Left lung (tissue), 4 donors: ENCODE measurements at regions not wholly inside any gene's neighbourhood (a gene's known extent, or its start where the extent isn't known, plus 50 kb on each side); places are given as distances from the start of the nearest gene placed in this dataset.

ENCODE experiments used
- ATAC-seq: fragments of 200-7000 bp; cut with Tn5 transposase; one replicate; pipeline ENCODE4 v1.9.1; 2020; ENCODE audit warnings: moderate library complexity
- DNase-seq, 4 donors: peaks; one replicate each; pipeline ENCODE4 v3.0.0-alpha.2; 2013 to 2020
- H3K27ac ChIP-seq, 2 donors: fragments of 200-600 bp; sonication (generic) in 1 of 2; one replicate each; pipeline versions ENCODE4 v1.5.0 to v1.8.0; 2020 to 2021
- H3K27me3 ChIP-seq, 2 donors: fragments of 200-600 bp; sonication (generic) in 1 of 2; one replicate each; pipeline versions ENCODE4 v1.5.0 to v1.8.0; 2020 to 2021
- H3K36me3 ChIP-seq, 2 donors: fragments of 200-600 bp; sonication (generic) in 1 of 2; one replicate each; pipeline versions ENCODE4 v1.5.0 to v1.8.0; 2020 to 2021
- H3K4me1 ChIP-seq, 2 donors: fragments of 200-600 bp; one replicate each; pipeline ENCODE4 v1.8.0; 2021
- H3K4me3 ChIP-seq, 2 donors: fragments of 200-600 bp; sonication (generic) in 1 of 2; one replicate each; pipeline versions ENCODE4 v1.5.0 to v1.8.0; 2020 to 2021; ENCODE audit warnings: mild to moderate bottlenecking in 1 of 2
- H3K9me3 ChIP-seq, 2 donors: fragments of 200-600 bp; sonication (generic) in 1 of 2; one replicate each; pipeline versions ENCODE4 v1.5.0 to v1.8.0; 2020 to 2021
- intact Hi-C, 2 donors: fragments of 100-400 bp; cut with DNase I; formaldehyde crosslinking; loops; one replicate each; pipeline versions ENCODE4 v1.11.2 to v1.14.2; 2022
- TF ChIP-seq, protein P1 (sequence below), 2 donors: fragments of 200-600 bp; sonication (generic) in 1 of 2; IDR thresholded peaks; one replicate each; pipeline versions ENCODE4 v1.5.0 to v1.8.0; 2021; ENCODE audit warnings: antibody characterized with exemption in 2 of 2
- donor health status: DM: no; HTN: yes; CAD: no.
- donor health status: DM: no; HTN: no; CAD: no.

DNA sequence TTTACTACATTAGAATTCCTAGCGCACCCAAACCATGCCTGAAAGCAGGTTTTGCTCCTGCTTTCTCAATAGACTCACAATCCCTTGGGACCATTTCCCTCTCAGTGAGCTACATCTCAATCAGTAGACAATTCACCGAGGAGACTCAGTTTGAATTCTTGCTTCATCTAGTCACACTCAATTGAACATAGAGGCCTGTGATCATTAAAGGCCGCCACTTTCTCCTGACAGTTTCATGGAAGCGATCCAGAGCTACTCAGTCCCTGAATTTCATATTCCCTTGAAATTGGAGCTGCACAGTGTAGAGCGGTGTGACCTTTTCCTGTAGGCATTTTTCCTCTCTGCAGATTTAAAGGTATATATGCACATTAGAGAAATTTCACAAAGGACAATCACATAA lies 193.9 kb upstream of the SPOCK3 start:
- intact Hi-C loops = no loop called here
- DNase-seq (peak in 2 of 4 donors; percentile 14 to 16), ATAC-seq (no peak)
- TF ChIP-seq, protein P1, sequence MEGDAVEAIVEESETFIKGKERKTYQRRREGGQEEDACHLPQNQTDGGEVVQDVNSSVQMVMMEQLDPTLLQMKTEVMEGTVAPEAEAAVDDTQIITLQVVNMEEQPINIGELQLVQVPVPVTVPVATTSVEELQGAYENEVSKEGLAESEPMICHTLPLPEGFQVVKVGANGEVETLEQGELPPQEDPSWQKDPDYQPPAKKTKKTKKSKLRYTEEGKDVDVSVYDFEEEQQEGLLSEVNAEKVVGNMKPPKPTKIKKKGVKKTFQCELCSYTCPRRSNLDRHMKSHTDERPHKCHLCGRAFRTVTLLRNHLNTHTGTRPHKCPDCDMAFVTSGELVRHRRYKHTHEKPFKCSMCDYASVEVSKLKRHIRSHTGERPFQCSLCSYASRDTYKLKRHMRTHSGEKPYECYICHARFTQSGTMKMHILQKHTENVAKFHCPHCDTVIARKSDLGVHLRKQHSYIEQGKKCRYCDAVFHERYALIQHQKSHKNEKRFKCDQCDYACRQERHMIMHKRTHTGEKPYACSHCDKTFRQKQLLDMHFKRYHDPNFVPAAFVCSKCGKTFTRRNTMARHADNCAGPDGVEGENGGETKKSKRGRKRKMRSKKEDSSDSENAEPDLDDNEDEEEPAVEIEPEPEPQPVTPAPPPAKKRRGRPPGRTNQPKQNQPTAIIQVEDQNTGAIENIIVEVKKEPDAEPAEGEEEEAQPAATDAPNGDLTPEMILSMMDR (IDR thresholded peaks at IDR 0.05) = no peak
- no peaks in the 10 kb centered on the region for H3K4me1 ChIP-seq
- H3K9me3 ChIP-seq = peaks cover 0 to 12% of the 10 kb centered on the region in 2 donors
- no peaks in the 10 kb centered on the region for H3K36me3 ChIP-seq
- H3K27me3 ChIP-seq = no peaks in the 10 kb centered on the region
- no peak overlapping the region for H3K4me3 ChIP-seq
- no peak overlapping the region for H3K27ac ChIP-seq

DNA sequence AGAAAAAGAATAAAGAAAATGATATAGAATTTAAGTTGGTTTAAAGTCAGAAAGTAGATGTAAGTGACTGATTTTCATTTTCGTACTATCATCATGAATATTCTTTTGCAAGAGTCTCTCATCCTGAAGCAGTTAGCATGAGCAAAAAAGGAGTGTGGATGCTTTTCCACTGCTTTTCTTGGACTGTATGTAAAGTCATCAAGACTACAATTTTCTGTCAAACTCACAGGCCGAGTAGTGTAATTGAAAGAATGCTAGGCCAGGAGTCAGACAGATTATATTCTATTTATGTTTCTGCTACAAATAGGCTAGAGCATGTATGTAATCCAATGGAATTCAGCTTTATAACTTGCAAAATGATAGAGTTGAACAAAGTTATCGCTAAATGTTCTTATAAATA lies 197.1 kb upstream of the SPOCK3 start:
- ATAC-seq = no peak
- Histone ChIP-seq H3K4me3 (no peak overlapping the region), H3K27me3 (no peaks in the 10 kb centered on the region), H3K4me1 (no peaks in the 10 kb centered on the region), H3K27ac (no peak overlapping the region), H3K9me3 (peaks cover 0 to 6% of the 10 kb centered on the region in 2 donors), H3K36me3 (no peaks in the 10 kb centered on the region)
- DNase-seq = no peak
- TF ChIP-seq, protein P1 (IDR thresholded peaks at IDR 0.05) = no peak
- intact Hi-C loops = no loop called here

DNA sequence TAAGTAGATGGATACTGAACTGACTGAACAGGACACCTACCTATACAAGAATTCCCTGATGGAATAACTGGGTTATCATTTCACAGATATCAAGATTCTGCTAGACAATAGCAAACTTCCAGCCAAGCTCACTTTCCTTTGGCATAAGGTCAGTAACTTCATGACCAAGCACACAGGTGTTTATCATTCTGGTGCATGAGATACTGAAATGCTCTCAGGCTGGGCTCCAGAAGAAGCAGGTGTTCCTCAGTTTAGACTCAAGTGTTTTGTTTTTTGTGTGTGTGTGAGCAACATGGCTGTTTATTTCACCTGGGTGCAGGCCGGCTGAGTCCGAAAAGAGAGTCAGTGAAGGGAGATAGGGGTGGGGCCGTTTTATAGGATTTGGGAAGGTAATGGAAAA lies 201.5 kb upstream of the SPOCK3 start:
- Histone ChIP-seq H3K27me3 (no peaks in the 10 kb centered on the region), H3K36me3 (no peaks in the 10 kb centered on the region), H3K4me3 (no peak overlapping the region), H3K9me3 (peaks cover 0 to 6% of the 10 kb centered on the region in 2 donors), H3K4me1 (no peaks in the 10 kb centered on the region), H3K27ac (no peak overlapping the region)
- intact Hi-C loops = no loop called here
- ATAC-seq = no peak
- TF ChIP-seq, protein P1 (IDR thresholded peaks at IDR 0.05) = no peak
- no peak for DNase-seq

- intact Hi-C loops = no loop called here
- no peak for ATAC-seq
- TF ChIP-seq, protein P1 (IDR thresholded peaks at IDR 0.05) = no peak
Measured at GRCh38 chr4:167443841-167444240, 209.5 kb upstream of the SPOCK3 start.

DNA sequence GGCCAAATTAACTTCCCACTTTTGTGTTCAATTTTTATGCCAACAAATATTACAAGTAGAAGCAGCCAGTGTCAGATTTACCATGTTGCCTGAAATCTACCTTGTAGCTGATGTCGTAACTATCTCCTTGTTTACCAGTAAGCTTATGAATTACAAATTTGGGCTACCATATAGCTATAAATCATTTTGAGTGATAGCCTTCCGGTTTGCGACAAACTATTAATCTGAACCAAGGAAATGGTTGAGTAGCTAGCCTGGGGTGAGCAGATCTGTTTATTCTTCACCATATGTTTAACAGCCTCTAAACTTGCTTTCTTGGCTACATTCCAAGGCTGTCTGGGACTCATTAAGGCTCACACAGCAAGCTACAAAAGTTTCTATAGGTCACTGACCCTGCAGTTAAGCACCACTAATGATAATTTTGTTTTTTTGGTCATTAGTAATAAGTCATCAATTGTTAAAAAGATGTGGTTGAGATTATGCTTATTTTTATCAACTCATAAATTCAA lies 218.7 kb upstream of the SPOCK3 start:
- TF ChIP-seq, protein P1 (IDR thresholded peaks at IDR 0.05) = no peak
- no peak overlapping the region for H3K4me3 ChIP-seq
- no peaks in the 10 kb centered on the region for H3K4me1 ChIP-seq
- ATAC-seq = no peak
- H3K27ac ChIP-seq = no peak overlapping the region
- no peaks in the 10 kb centered on the region for H3K36me3 ChIP-seq
- H3K9me3 ChIP-seq = no peaks in the 10 kb centered on the region
- DNase-seq = no peak
- no peaks in the 10 kb centered on the region for H3K27me3 ChIP-seq
- intact Hi-C loops = no loop called here

More at GRCh38 chr4:167443841-167444240, 209.5 kb upstream of the SPOCK3 start:
- DNase-seq = no peak
- no peaks in the 10 kb centered on the region for H3K27me3 ChIP-seq
- H3K36me3 ChIP-seq = no peaks in the 10 kb centered on the region
- no peaks in the 10 kb centered on the region for H3K4me1 ChIP-seq
- no peak overlapping the region for H3K27ac ChIP-seq
- H3K9me3 ChIP-seq = no peaks in the 10 kb centered on the region
- H3K4me3 ChIP-seq = no peak overlapping the region
